ENCODE measurements at regions not wholly inside any gene's neighbourhood (a gene's known extent, or its start where the extent isn't known, plus 50 kb on each side); places are given as distances from the start of the nearest gene placed in this dataset.

DNA sequence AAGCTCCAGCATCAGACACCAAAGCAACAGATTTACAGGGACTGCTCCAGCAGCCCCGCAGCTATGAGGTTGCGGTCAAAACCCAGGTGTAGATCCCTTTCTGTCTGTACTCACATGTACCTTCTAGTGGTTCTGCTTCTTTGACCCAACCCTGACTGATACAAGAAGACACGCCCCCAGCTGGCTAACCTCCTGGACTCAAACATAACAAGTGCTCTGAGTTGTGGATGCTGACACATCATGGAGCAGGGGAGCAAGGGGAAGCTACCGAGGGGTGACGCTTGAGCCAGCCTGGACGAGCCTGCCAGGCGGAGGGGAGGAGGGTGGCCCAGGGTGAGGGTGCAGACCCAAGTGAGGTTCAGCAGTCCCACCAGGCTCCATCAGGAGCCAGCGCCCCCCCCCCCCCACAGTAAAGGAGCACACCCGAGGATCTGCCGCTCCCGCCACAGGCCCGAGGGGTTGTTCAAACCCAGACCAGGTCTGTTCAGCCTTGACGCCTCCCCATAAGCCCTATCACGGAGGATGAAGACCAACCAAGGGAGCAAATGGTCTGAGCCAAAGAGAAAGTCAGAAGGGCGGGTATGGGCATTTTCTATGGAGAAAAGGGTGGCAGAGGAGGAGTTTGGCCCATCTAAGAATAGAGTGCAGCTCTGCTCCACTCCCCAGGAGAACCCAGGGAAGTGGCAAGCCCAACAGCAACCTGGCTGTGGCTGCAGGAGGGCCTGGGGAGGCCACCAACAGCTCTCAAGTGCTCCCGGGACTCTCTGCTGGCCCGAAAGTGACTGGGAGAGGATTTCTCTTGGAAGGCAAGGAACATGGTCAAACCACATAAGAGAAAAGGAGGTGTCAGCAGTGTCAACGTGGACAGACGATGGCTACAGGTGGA lies 229.4 kb downstream of the BCL11B start:
- in situ Hi-C loops (cut with HindIII; ENCODE audit: low sequenced_read_pairs), result no loop called here
- no peak overlapping the region for H3K4me3 ChIP-seq (ENCODE audit: low read depth, low read length)
- no peak for DNase-seq (ENCODE audit: low read depth)
- no peak for TF ChIP-seq CTCF (IDR thresholded peaks at IDR 0.05; ENCODE audit: low read depth, low read length, missing control alignments)

DNA sequence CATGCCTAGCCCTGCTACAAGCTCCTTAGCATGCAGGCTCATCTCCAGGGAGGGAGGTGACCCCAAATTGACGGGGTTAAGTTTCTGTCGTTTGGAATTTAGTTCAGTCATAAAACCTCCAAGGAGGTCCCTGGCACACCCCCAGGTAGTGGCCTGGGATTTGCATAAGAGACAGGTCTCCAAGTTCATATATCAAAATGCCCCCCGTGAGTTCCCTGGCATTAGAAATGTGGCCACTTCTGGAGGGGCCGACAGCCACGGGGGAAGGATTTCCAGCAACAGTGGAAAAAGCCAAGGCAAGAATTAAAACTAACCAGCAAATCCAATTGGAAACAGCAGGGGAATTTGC lies 228.8 kb downstream of the BCL11B start:
- TF ChIP-seq CTCF (IDR thresholded peaks at IDR 0.05; ENCODE audit: low read depth, low read length, missing control alignments), result no peak
- no peak overlapping the region for H3K4me3 ChIP-seq (ENCODE audit: low read depth, low read length)
- no peak for DNase-seq (ENCODE audit: low read depth)
- in situ Hi-C loops (cut with HindIII; ENCODE audit: low sequenced_read_pairs), result no loop called here

- no peak for TF ChIP-seq CTCF (IDR thresholded peaks at IDR 0.05; ENCODE audit: low read depth, low read length, missing control alignments)
- in situ Hi-C loops (cut with HindIII; ENCODE audit: low sequenced_read_pairs), result no loop called here
- H3K4me3 ChIP-seq (ENCODE audit: low read depth, low read length), result no peak overlapping the region
- DNase-seq (ENCODE audit: low read depth), result no peak
Measured at GRCh38 chr14:99043756-99044155, 228.2 kb downstream of the BCL11B start.

DNA sequence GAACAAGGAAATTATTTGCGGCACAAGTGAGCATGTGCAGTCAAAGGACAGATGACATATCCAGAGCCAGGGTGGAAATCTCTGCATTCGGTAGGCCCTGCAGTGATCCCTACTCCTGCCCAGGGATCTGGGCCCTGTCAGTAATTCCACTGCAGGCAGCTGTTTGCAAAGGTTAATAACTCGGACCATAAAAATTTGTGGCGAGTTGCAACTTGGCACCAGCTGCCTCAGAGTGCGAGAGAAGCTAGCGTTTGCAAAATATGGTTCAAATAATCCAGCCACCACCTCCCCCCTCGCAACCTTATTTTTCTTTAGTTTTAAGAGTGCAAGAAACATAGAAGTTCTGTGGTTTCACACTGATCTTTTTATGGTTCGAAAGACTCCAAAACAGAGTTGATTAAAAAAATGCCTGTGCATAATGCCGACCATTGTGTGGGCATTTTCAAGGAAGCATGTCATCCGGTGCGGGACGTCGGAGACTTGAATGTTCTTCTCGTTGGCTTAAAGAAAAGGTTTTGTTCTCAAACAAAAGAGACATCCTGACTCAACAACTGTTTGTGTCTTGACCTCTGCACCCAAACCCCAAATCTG lies 224.5 kb downstream of the BCL11B start:
- TF ChIP-seq CTCF (IDR thresholded peaks at IDR 0.05; ENCODE audit: low read depth, low read length, missing control alignments), result no peak
- H3K4me3 ChIP-seq (ENCODE audit: low read depth, low read length), result no peak overlapping the region
- in situ Hi-C loops (cut with HindIII; ENCODE audit: low sequenced_read_pairs), result no loop called here
- peak; percentile 78 for DNase-seq (ENCODE audit: low read depth)

GRCh38 chr14:99050309-99050708 lies 221.7 kb downstream of the BCL11B start:
- in situ Hi-C loops (cut with HindIII; ENCODE audit: low sequenced_read_pairs), result no loop called here
- TF ChIP-seq CTCF (IDR thresholded peaks at IDR 0.05; ENCODE audit: low read depth, low read length, missing control alignments), result no peak
- no peak overlapping the region for H3K4me3 ChIP-seq (ENCODE audit: low read depth, low read length)
- DNase-seq (ENCODE audit: low read depth), result no peak

DNA sequence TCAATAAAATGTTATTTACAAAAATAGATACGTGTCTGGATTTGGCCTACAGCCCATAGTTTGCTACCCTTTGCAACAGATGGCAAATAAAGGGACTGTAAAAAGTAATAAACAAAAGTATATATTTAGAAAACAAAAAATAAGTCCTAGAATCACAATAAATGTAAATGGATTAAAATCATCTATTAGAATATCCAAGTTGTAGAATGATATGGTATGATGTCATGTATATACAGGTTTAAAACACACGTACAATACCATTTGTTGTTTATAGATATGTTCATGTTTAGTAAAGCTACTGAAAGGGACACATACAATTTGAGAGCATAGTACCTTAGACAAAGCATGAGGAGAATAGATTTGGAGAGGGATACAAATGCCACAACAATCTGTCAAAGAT lies 219.5 kb downstream of the BCL11B start:
- DNase-seq (ENCODE audit: low read depth), result no peak
- in situ Hi-C loops (cut with HindIII; ENCODE audit: low sequenced_read_pairs), result no loop called here
- no peak for TF ChIP-seq CTCF (IDR thresholded peaks at IDR 0.05; ENCODE audit: low read depth, low read length, missing control alignments)
- no peak overlapping the region for H3K4me3 ChIP-seq (ENCODE audit: low read depth, low read length)
